Keratinocyte (primary cell): ENCODE measurements at regions not wholly inside any gene's neighbourhood (a gene's known extent, or its start where the extent isn't known, plus 50 kb on each side); places are given as distances from the start of the nearest gene placed in this dataset.

Experiments used
- CTCF ChIP-seq, 3 experiments: IDR thresholded peaks in 1 of 3; conservative IDR thresholded peaks in 1 of 3; optimal IDR thresholded peaks in 1 of 3; 2 replicates in 2 of 3; 3 replicates in 1 of 3; pipeline versions ENCODE3 to v1.5.1; 2011; ENCODE audit warnings: low read length in 3 of 3, mild to moderate bottlenecking in 3 of 3, moderate library complexity in 2 of 3, control low read depth in 1 of 3, inconsistent platforms in 1 of 3; ENCODE audit not compliant: insufficient read depth in 2 of 3; ENCODE audit errors: extremely low read depth in 1 of 3
- EZH2 ChIP-seq: IDR thresholded peaks from one replicate; pipeline ENCODE4 v1.6.1; 2012; ENCODE audit warnings: inconsistent platforms, mild to moderate bottlenecking, low read length, moderate library complexity

GRCh38 chr15:79527821-79528220, 95.7 kb downstream of the MINAR1 start:
- TF ChIP-seq CTCF (optimal IDR thresholded peaks at IDR 0.05 in 1 of 3, IDR thresholded peaks at IDR 0.05 in 1 of 3, conservative IDR thresholded peaks at IDR 0.05 in 1 of 3; ENCODE audit: extremely low read depth in 1 of 3, insufficient read depth in 2 of 3, low read length in 3 of 3) (no peak), EZH2 (no peak)
